DND-41 (cell line): ENCODE measurements at regions not wholly inside any gene's neighbourhood (a gene's known extent, or its start where the extent isn't known, plus 50 kb on each side); places are given as distances from the start of the nearest gene placed in this dataset.

Source experiments
- ATAC-seq: fragments of 200-7000 bp; cut with Tn5 transposase; 3 replicates; pipeline ENCODE4 v1.9.1; 2021; ENCODE audit warnings: low read depth; ENCODE audit not compliant: insufficient read depth
- DNase-seq: peaks from one replicate; pipeline ENCODE4 v3.0.0-alpha.2; 2020
- H2AFZ ChIP-seq: 2 replicates; pipeline ENCODE4 v1.6.0; 2012; ENCODE audit warnings: low read depth, low read length
- H3K27ac ChIP-seq: 2 replicates; pipeline ENCODE4 v1.5.1; 2012; ENCODE audit warnings: low read length, inconsistent platforms
- H3K27me3 ChIP-seq: fragments of 200-600 bp; sonication (generic); 2 replicates; pipeline ENCODE4 v1.6.0; 2012; ENCODE audit warnings: low read length, mild to moderate bottlenecking, inconsistent platforms; ENCODE audit not compliant: insufficient read depth, poor library complexity
- H3K36me3 ChIP-seq: 2 replicates; pipeline ENCODE4 v1.5.1; 2012; ENCODE audit warnings: low read length, inconsistent platforms; ENCODE audit not compliant: insufficient read depth
- H3K4me1 ChIP-seq: 2 replicates; pipeline ENCODE4 v1.5.1; 2012; ENCODE audit warnings: mild to moderate bottlenecking, low read length; ENCODE audit not compliant: insufficient read depth
- H3K4me2 ChIP-seq: 2 replicates; pipeline ENCODE4 v1.6.0; 2012; ENCODE audit warnings: mild to moderate bottlenecking, moderate library complexity, low read length, inconsistent platforms; ENCODE audit not compliant: insufficient read depth
- H3K4me3 ChIP-seq, 2 experiments: fragments of 200-600 bp in 1 of 2; shearing (Covaris generic) in 1 of 2; 2 replicates each; pipeline ENCODE4 v1.5.1; 2012 to 2016; ENCODE audit warnings: inconsistent platforms in 2 of 2, low read length in 2 of 2, mild to moderate bottlenecking in 2 of 2, low read depth in 1 of 2, moderate library complexity in 1 of 2
- H3K79me2 ChIP-seq: 2 replicates; pipeline ENCODE4 v1.6.0; 2012; ENCODE audit warnings: low read length, inconsistent platforms; ENCODE audit not compliant: insufficient read depth
- H3K9ac ChIP-seq: 2 replicates; pipeline ENCODE4 v1.6.0; 2012; ENCODE audit warnings: low read depth, mild to moderate bottlenecking, inconsistent platforms, low read length, moderate library complexity
- H3K9me3 ChIP-seq: 2 replicates; pipeline ENCODE4 v1.5.1; 2012; ENCODE audit warnings: low read length, moderate library complexity, mild to moderate bottlenecking, inconsistent platforms; ENCODE audit not compliant: insufficient read depth, severe bottlenecking
- H4K20me1 ChIP-seq: 2 replicates; pipeline ENCODE4 v1.6.0; 2012; ENCODE audit warnings: low read length; ENCODE audit not compliant: insufficient read depth
- CTCF ChIP-seq: IDR thresholded peaks from 2 replicates; pipeline ENCODE4 v1.5.1; 2012; ENCODE audit warnings: borderline replicate concordance, low read length, moderate library complexity, mild to moderate bottlenecking; ENCODE audit not compliant: poor library complexity, severe bottlenecking; ENCODE audit errors: extremely low read depth
- EZH2 ChIP-seq: IDR thresholded peaks from 3 replicates; pipeline ENCODE4 v1.6.1; 2012; ENCODE audit warnings: borderline replicate concordance, low read depth, mild to moderate bottlenecking, moderate library complexity, low read length, inconsistent platforms; ENCODE audit not compliant: severe bottlenecking

GRCh38 chr6:121743691-121744090 is 308.2 kb downstream of the GJA1 start:
- TF ChIP-seq CTCF (no peak), EZH2 (no peak)
- no peak overlapping the region for H2AFZ ChIP-seq
- no peak for ATAC-seq

GRCh38 chr6:121748376-121748775 is 312.9 kb downstream of the GJA1 start:
- TF ChIP-seq CTCF = no peak
- Histone ChIP-seq H4K20me1 (no peaks in the 10 kb centered on the region), H3K36me3 (no peaks in the 10 kb centered on the region), H3K4me1 (no peaks in the 10 kb centered on the region), H3K9me3 (no peaks in the 10 kb centered on the region), H3K79me2 (no peaks in the 10 kb centered on the region), H3K27me3 (no peaks in the 10 kb centered on the region), H3K27ac (no peak overlapping the region), H3K4me3 (no peak overlapping the region), H2AFZ (no peak overlapping the region; the same call in 1 of the 2 replicates), H3K9ac (no peak overlapping the region), H3K4me2 (no peak overlapping the region)
- DNase-seq (no peak), ATAC-seq (no peak)

More at GRCh38 chr6:121743691-121744090, 308.2 kb downstream of the GJA1 start:
- H3K79me2 ChIP-seq = no peaks in the 10 kb centered on the region
- no peak for DNase-seq
- H3K4me2 ChIP-seq = no peak overlapping the region
- no peaks in the 10 kb centered on the region for H3K4me1 ChIP-seq
- H3K9ac ChIP-seq = no peak overlapping the region
- H3K27ac ChIP-seq = no peak overlapping the region
- H3K4me3 ChIP-seq = no peak overlapping the region
- no peaks in the 10 kb centered on the region for H4K20me1 ChIP-seq
- H3K9me3 ChIP-seq = no peaks in the 10 kb centered on the region
- no peaks in the 10 kb centered on the region for H3K36me3 ChIP-seq
- no peaks in the 10 kb centered on the region for H3K27me3 ChIP-seq

GRCh38 chr6:121748850-121749249 is 313.4 kb downstream of the GJA1 start:
- Histone ChIP-seq H3K27me3 (no peaks in the 10 kb centered on the region), H3K79me2 (no peaks in the 10 kb centered on the region), H3K27ac (no peak overlapping the region), H3K4me1 (no peaks in the 10 kb centered on the region), H3K4me2 (no peak overlapping the region), H3K36me3 (no peaks in the 10 kb centered on the region), H2AFZ (no peak overlapping the region), H3K9ac (no peak overlapping the region), H3K4me3 (no peak overlapping the region), H3K9me3 (no peaks in the 10 kb centered on the region), H4K20me1 (no peaks in the 10 kb centered on the region)
- TF ChIP-seq EZH2 = no peak
- TF ChIP-seq CTCF = no peak
- no peak for DNase-seq
- no peak for ATAC-seq

GRCh38 chr6:121755485-121755884 is 320.0 kb downstream of the GJA1 start:
- no peaks in the 10 kb centered on the region for H3K79me2 ChIP-seq
- H3K27me3 ChIP-seq = no peaks in the 10 kb centered on the region
- H2AFZ ChIP-seq = no peak overlapping the region
- no peak overlapping the region for H3K4me3 ChIP-seq
- H3K4me1 ChIP-seq = peaks cover 3% of the 10 kb centered on the region; the same call in 1 of the 2 replicates
- DNase-seq (no peak), ATAC-seq (no peak)
- no peak overlapping the region for H3K27ac ChIP-seq
- TF ChIP-seq CTCF (no peak), EZH2 (no peak)
- peaks cover 5% of the 10 kb centered on the region for H3K9me3 ChIP-seq
- H3K9ac ChIP-seq = no peak overlapping the region
- H4K20me1 ChIP-seq = no peaks in the 10 kb centered on the region
- no peak overlapping the region for H3K4me2 ChIP-seq
- no peaks in the 10 kb centered on the region for H3K36me3 ChIP-seq
